Liver (tissue), 3 donors: ENCODE measurements at regions not wholly inside any gene's neighbourhood (a gene's known extent, or its start where the extent isn't known, plus 50 kb on each side); places are given as distances from the start of the nearest gene placed in this dataset.

Experiments
- EGR1 ChIP-seq, 2 donors: IDR thresholded peaks; 2 replicates each; pipeline ENCODE4 v1.6.1; 2016 to 2018; ENCODE audit warnings: antibody characterized with exemption in 2 of 2, low read depth in 2 of 2
- FOXA1 ChIP-seq: IDR thresholded peaks from 2 replicates; pipeline ENCODE4 v1.6.1; 2016; ENCODE audit warnings: antibody characterized with exemption
- GABPA ChIP-seq, 2 donors: IDR thresholded peaks in 1 of 2; conservative IDR thresholded peaks in 1 of 2; 2 replicates each; pipeline ENCODE4 v1.6.1; 2016; ENCODE audit warnings: antibody characterized with exemption in 2 of 2, mild to moderate bottlenecking in 1 of 2, moderate library complexity in 1 of 2
- JUND ChIP-seq, 2 donors: IDR thresholded peaks; 2 replicates each; pipeline ENCODE4 v1.6.1; 2016; ENCODE audit warnings: antibody characterized with exemption in 2 of 2
- NR2F2 ChIP-seq: IDR thresholded peaks from 2 replicates; pipeline ENCODE4 v1.6.1; 2016; ENCODE audit warnings: antibody characterized with exemption
- SP1 ChIP-seq: IDR thresholded peaks from 2 replicates; pipeline ENCODE4 v1.6.1; 2018; ENCODE audit warnings: antibody characterized with exemption, mild to moderate bottlenecking
- TAF1 ChIP-seq: conservative IDR thresholded peaks from 2 replicates; pipeline ENCODE4 v1.6.1; 2016; ENCODE audit warnings: antibody characterized with exemption, mild to moderate bottlenecking
- YY1 ChIP-seq: IDR thresholded peaks from 2 replicates; pipeline ENCODE4 v1.6.1; 2016; ENCODE audit warnings: antibody characterized with exemption, mild to moderate bottlenecking
- TF ChIP-seq, protein P1 (sequence below): fragments of 150-350 bp; IDR thresholded peaks from 2 replicates; pipeline ENCODE4 v1.5.1; 2017; ENCODE audit warnings: improper control_type of control experiment, low read depth, low read length; ENCODE audit not compliant: missing input control
- TF ChIP-seq, protein P2 (sequence below): IDR thresholded peaks from 2 replicates; pipeline ENCODE4 v1.6.1; 2016; ENCODE audit warnings: antibody characterized with exemption
- TF ChIP-seq, protein P3 (sequence below): IDR thresholded peaks from 2 replicates; pipeline ENCODE4 v1.6.1; 2016; ENCODE audit warnings: antibody characterized with exemption, mild to moderate bottlenecking
- donor health status: healthy.
- donor health status: healthy.

- TF ChIP-seq, protein P1, sequence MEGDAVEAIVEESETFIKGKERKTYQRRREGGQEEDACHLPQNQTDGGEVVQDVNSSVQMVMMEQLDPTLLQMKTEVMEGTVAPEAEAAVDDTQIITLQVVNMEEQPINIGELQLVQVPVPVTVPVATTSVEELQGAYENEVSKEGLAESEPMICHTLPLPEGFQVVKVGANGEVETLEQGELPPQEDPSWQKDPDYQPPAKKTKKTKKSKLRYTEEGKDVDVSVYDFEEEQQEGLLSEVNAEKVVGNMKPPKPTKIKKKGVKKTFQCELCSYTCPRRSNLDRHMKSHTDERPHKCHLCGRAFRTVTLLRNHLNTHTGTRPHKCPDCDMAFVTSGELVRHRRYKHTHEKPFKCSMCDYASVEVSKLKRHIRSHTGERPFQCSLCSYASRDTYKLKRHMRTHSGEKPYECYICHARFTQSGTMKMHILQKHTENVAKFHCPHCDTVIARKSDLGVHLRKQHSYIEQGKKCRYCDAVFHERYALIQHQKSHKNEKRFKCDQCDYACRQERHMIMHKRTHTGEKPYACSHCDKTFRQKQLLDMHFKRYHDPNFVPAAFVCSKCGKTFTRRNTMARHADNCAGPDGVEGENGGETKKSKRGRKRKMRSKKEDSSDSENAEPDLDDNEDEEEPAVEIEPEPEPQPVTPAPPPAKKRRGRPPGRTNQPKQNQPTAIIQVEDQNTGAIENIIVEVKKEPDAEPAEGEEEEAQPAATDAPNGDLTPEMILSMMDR, result no peak
- TF ChIP-seq FOXA1, result no peak
- no peak for TF ChIP-seq YY1
- TF ChIP-seq NR2F2, result no peak
- TF ChIP-seq JUND (IDR thresholded peaks at IDR 0.05), result no peak
- no peak for TF ChIP-seq EGR1 (IDR thresholded peaks at IDR 0.05; ENCODE audit: low read depth in 2 of 2)
- TF ChIP-seq, protein P2, sequence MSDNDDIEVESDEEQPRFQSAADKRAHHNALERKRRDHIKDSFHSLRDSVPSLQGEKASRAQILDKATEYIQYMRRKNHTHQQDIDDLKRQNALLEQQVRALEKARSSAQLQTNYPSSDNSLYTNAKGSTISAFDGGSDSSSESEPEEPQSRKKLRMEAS, result no peak
- TF ChIP-seq, protein P3, sequence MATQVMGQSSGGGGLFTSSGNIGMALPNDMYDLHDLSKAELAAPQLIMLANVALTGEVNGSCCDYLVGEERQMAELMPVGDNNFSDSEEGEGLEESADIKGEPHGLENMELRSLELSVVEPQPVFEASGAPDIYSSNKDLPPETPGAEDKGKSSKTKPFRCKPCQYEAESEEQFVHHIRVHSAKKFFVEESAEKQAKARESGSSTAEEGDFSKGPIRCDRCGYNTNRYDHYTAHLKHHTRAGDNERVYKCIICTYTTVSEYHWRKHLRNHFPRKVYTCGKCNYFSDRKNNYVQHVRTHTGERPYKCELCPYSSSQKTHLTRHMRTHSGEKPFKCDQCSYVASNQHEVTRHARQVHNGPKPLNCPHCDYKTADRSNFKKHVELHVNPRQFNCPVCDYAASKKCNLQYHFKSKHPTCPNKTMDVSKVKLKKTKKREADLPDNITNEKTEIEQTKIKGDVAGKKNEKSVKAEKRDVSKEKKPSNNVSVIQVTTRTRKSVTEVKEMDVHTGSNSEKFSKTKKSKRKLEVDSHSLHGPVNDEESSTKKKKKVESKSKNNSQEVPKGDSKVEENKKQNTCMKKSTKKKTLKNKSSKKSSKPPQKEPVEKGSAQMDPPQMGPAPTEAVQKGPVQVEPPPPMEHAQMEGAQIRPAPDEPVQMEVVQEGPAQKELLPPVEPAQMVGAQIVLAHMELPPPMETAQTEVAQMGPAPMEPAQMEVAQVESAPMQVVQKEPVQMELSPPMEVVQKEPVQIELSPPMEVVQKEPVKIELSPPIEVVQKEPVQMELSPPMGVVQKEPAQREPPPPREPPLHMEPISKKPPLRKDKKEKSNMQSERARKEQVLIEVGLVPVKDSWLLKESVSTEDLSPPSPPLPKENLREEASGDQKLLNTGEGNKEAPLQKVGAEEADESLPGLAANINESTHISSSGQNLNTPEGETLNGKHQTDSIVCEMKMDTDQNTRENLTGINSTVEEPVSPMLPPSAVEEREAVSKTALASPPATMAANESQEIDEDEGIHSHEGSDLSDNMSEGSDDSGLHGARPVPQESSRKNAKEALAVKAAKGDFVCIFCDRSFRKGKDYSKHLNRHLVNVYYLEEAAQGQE, result no peak
- TF ChIP-seq TAF1, result no peak
- no peak for TF ChIP-seq SP1
- TF ChIP-seq GABPA (IDR thresholded peaks at IDR 0.05 in 1 of 2, conservative IDR thresholded peaks at IDR 0.05 in 1 of 2), result no peak
These were observed 69.0 kb downstream of the SIPA1L2 start for GRCh38 chr1:232560940-232561339.
